H1 (cell line): ENCODE measurements at regions not wholly inside any gene's neighbourhood (a gene's known extent, or its start where the extent isn't known, plus 50 kb on each side); places are given as distances from the start of the nearest gene placed in this dataset.

Experiments used
- CTCF ChIA-PET: fragments of 300-600 bp; sonication (Branson Sonifier 250); formaldehyde crosslinking; loops from one replicate; lab custom pipeline; 2021; ENCODE audit not compliant: partially characterized antibody; lab: Charles Lee
- POLR2A ChIA-PET: fragments of 300-600 bp; sonication (Branson Sonifier 250); formaldehyde crosslinking; loops from one replicate; lab custom pipeline; 2021; ENCODE audit warnings: inconsistent platforms; ENCODE audit not compliant: partially characterized antibody; lab: Charles Lee
- DNase-seq, 2 experiments: peaks; one replicate each; pipeline versions ENCODE4 v3.0.0 to v3.0.0-alpha.2; 2010 to 2022; ENCODE audit warnings: low spot score in 2 of 2, low read depth in 1 of 2, mixed read lengths in 1 of 2
- FAIRE-seq: peaks from 2 replicates; lab custom pipeline; 2011; peaks lifted over from hg19 to GRCh38; lab: Jason Lieb, UNC
- H2AFZ ChIP-seq: 2 replicates; pipeline ENCODE4 v1.8.1; 2012; ENCODE audit warnings: low read length, inconsistent platforms
- H2AK5ac ChIP-seq: 2 replicates; pipeline ENCODE4 v1.6.1; 2013; ENCODE audit warnings: low read depth, low read length
- H2BK120ac ChIP-seq: replicated peaks from 2 replicates; pipeline ENCODE3; 2013; ENCODE audit warnings: low read depth, low read length, inconsistent platforms
- H2BK12ac ChIP-seq: 2 replicates; pipeline ENCODE4 v1.6.1; 2013; ENCODE audit warnings: low read depth, low read length
- H2BK15ac ChIP-seq: 2 replicates; pipeline ENCODE4 v1.6.1; 2013; ENCODE audit warnings: low read length
- H2BK20ac ChIP-seq: 2 replicates; pipeline ENCODE4 v1.6.1; 2013; ENCODE audit warnings: low read length
- H2BK5ac ChIP-seq: 2 replicates; pipeline ENCODE4 v1.6.1; 2013; ENCODE audit warnings: low read depth, low read length
- H3K14ac ChIP-seq: 2 replicates; pipeline ENCODE4 v1.6.1; 2013; ENCODE audit warnings: inconsistent platforms; ENCODE audit not compliant: insufficient read length
- H3K18ac ChIP-seq: 2 replicates; pipeline ENCODE4 v1.6.1; 2013; ENCODE audit warnings: low read length; ENCODE audit errors: extremely low read depth
- H3K23ac ChIP-seq: 2 replicates; pipeline ENCODE4 v1.6.1; 2013; ENCODE audit warnings: inconsistent platforms; ENCODE audit not compliant: insufficient read length
- H3K23me2 ChIP-seq: 2 replicates; pipeline ENCODE4 v1.6.1; 2013; ENCODE audit warnings: low read depth, low read length
- H3K27ac ChIP-seq: 2 replicates; pipeline ENCODE4 v1.6.1; 2011; ENCODE audit warnings: low read depth, low read length, inconsistent platforms
- H3K27me3 ChIP-seq, 4 experiments: replicated peaks in 1 of 4; 1 replicate in 1 of 4; 2 replicates in 3 of 4; pipeline versions ENCODE4 v1.6.1 to v1.8.1; 2011 to 2013; ENCODE audit warnings: low read length in 3 of 4, mild to moderate bottlenecking in 3 of 4, inconsistent platforms in 2 of 4, mixed read lengths in 2 of 4, moderate library complexity in 1 of 4; ENCODE audit not compliant: control insufficient read depth in 3 of 4, insufficient read depth in 3 of 4; ENCODE audit errors: extremely low read depth in 1 of 4
- H3K36me3 ChIP-seq, 4 experiments: 2 replicates each; pipeline versions ENCODE4 v1.6.1 to v1.8.1; 2011 to 2013; ENCODE audit warnings: mild to moderate bottlenecking in 4 of 4, low read length in 3 of 4, moderate library complexity in 2 of 4, control low read depth in 1 of 4, inconsistent platforms in 1 of 4; ENCODE audit not compliant: insufficient read depth in 4 of 4, control insufficient read depth in 2 of 4
- H3K4ac ChIP-seq: replicated peaks from 2 replicates; pipeline ENCODE3; 2013; ENCODE audit warnings: low read length, low read depth, mixed read lengths, inconsistent platforms; ENCODE audit not compliant: insufficient read length
- H3K4me1 ChIP-seq, 4 experiments: replicated peaks in 1 of 4; 1 replicate in 1 of 4; 2 replicates in 3 of 4; pipeline versions ENCODE4 v1.6.1 to v1.8.1; 2011 to 2013; ENCODE audit warnings: low read length in 3 of 4, inconsistent platforms in 2 of 4, mixed read lengths in 1 of 4; ENCODE audit not compliant: insufficient read depth in 4 of 4, control insufficient read depth in 3 of 4
- H3K4me2 ChIP-seq, 2 experiments: 2 replicates each; pipeline versions ENCODE4 v1.6.1 to v1.8.1; 2011 to 2013; ENCODE audit warnings: low read depth in 2 of 2, low read length in 2 of 2, control low read depth in 1 of 2, inconsistent platforms in 1 of 2, mild to moderate bottlenecking in 1 of 2; ENCODE audit not compliant: insufficient read depth in 1 of 2
- H3K4me3 ChIP-seq, 4 experiments: fragments of 200-600, 300-600 bp in 1 of 4; sonication (generic), shearing (Covaris generic), sonication (Bioruptor Twin) in 1 of 4; 2 replicates each; pipeline versions ENCODE4 v1.5.1 to v1.8.1; 2011 to 2016; ENCODE audit warnings: low read length in 4 of 4, low read depth in 3 of 4, control low read depth in 2 of 4, inconsistent platforms in 2 of 4, mild to moderate bottlenecking in 2 of 4, mixed read lengths in 1 of 4, moderate library complexity in 1 of 4; ENCODE audit not compliant: insufficient read depth in 2 of 4; ENCODE audit errors: extremely low read depth in 1 of 4
- H3K56ac ChIP-seq: replicated peaks from 2 replicates; pipeline ENCODE3; 2013; ENCODE audit warnings: low read depth, mild to moderate bottlenecking, mixed read lengths, low read length, inconsistent platforms; ENCODE audit not compliant: insufficient read length
- H3K79me1 ChIP-seq: 2 replicates; pipeline ENCODE4 v1.6.1; 2013; ENCODE audit warnings: low read depth, low read length, control low read depth
- H3K79me2 ChIP-seq, 2 experiments: 2 replicates each; pipeline versions ENCODE4 v1.6.1 to v1.8.1; 2012 to 2013; ENCODE audit warnings: low read length in 2 of 2, mild to moderate bottlenecking in 2 of 2, inconsistent platforms in 1 of 2; ENCODE audit not compliant: insufficient read depth in 2 of 2, control insufficient read depth in 1 of 2
- H3K9ac ChIP-seq, 4 experiments: replicated peaks in 1 of 4; 1 replicate in 1 of 4; 2 replicates in 3 of 4; pipeline versions ENCODE4 v1.6.1 to v1.8.1; 2011 to 2013; ENCODE audit warnings: low read depth in 3 of 4, low read length in 3 of 4, control low read depth in 2 of 4, mild to moderate bottlenecking in 2 of 4, moderate library complexity in 2 of 4, inconsistent platforms in 1 of 4; ENCODE audit errors: extremely low read depth in 1 of 4
- H3K9me3 ChIP-seq, 2 experiments: 2 replicates each; pipeline versions ENCODE4 v1.6.1 to v1.8.1; 2012 to 2013; ENCODE audit warnings: mild to moderate bottlenecking in 2 of 2, moderate library complexity in 2 of 2, control low read depth in 1 of 2, inconsistent platforms in 1 of 2, low read depth in 1 of 2, low read length in 1 of 2, mixed read lengths in 1 of 2; ENCODE audit not compliant: insufficient read depth in 2 of 2
- H4K20me1 ChIP-seq, 2 experiments: replicated peaks in 1 of 2; 2 replicates each; pipeline versions ENCODE3 to v1.8.1; 2011 to 2013; ENCODE audit warnings: inconsistent platforms in 2 of 2, low read length in 2 of 2, mild to moderate bottlenecking in 1 of 2; ENCODE audit not compliant: insufficient read depth in 2 of 2, control insufficient read depth in 1 of 2
- H4K5ac ChIP-seq: 2 replicates; pipeline ENCODE4 v1.6.1; 2013; ENCODE audit warnings: low read length, low read depth, mixed read lengths, inconsistent platforms; ENCODE audit not compliant: insufficient read length
- H4K8ac ChIP-seq: 2 replicates; pipeline ENCODE4 v1.8.0; 2013; ENCODE audit warnings: mild to moderate bottlenecking, moderate library complexity, low read length, inconsistent platforms; ENCODE audit not compliant: insufficient read depth; ENCODE audit errors: extremely low read depth
- H4K91ac ChIP-seq: replicated peaks from 2 replicates; pipeline ENCODE3; 2013; ENCODE audit warnings: low read length, mixed read lengths, inconsistent platforms; ENCODE audit not compliant: insufficient read length
- CEBPB ChIP-seq: IDR thresholded peaks from 2 replicates; pipeline ENCODE4 v1.6.1; 2012; ENCODE audit warnings: low read depth, low read length
- RNF2 ChIP-seq: fragments of 200-900, 300-1000 bp; sonication (generic); IDR thresholded peaks from 2 replicates; pipeline ENCODE4 v1.7.1; 2016; ENCODE audit warnings: borderline replicate concordance, low read depth, mild to moderate bottlenecking, antibody characterized with exemption, low read length; ENCODE audit not compliant: poor library complexity, severe bottlenecking; ENCODE audit errors: missing control alignments
- WGBS, 2 experiments: shearing (Covaris generic) in 1 of 2; methylation state at CpG; one replicate each; pipeline versions ENCODE4 v1.1.6 to v1.1.7; 2013 to 2015; ENCODE audit warnings: low lambda C conversion rate in 2 of 2, mixed read lengths in 2 of 2, inconsistent platforms in 1 of 2, low coverage in 1 of 2, missing lambda C conversion rate in 1 of 2; ENCODE audit not compliant: insufficient replicate concordance in 2 of 2, insufficient coverage in 1 of 2, insufficient read length in 1 of 2; ENCODE audit errors: extremely low coverage in 1 of 2, missing lambda C conversion rate in 1 of 2; 5-methylcytosine and 5-hydroxymethylcytosine counted together

DNA sequence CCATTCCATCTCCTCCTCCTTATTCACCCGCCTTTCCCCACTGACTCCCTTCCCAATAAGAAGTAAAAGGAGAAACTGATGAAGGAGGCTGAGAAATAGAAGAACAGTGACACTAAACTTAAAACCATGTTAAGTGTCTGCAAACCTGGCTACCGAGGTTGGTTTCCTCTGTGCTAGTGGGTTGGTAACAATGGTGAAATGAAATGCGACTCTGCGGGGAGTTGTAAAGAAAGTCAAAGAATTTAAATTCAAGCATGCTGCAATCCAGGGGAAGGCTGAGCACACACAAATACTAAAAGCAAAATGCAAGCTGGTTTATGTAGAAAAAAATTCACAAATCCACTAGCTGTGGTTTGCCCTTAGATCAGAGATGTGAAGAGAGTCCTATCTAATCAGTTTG is 155.2 kb upstream of the PDE10A start:
- no peak overlapping the region for H4K8ac ChIP-seq
- H4K20me1 ChIP-seq, result no peaks in the 10 kb centered on the region
- no peaks in the 10 kb centered on the region for H3K36me3 ChIP-seq
- peak overlapping the region; percentile 33 for H2BK12ac ChIP-seq
- H3K27ac ChIP-seq, result no peak overlapping the region
- H3K56ac ChIP-seq, result no peak overlapping the region
- no peak overlapping the region for H2BK120ac ChIP-seq
- peak overlapping the region; percentile 63 for H3K18ac ChIP-seq
- no peaks in the 10 kb centered on the region for H3K79me1 ChIP-seq
- H3K4me1 ChIP-seq, result peaks cover 3 to 26% (median 17%) of the 10 kb centered on the region in 4 experiments
- no peak overlapping the region for H3K23ac ChIP-seq
- H2BK20ac ChIP-seq, result no peak overlapping the region
- FAIRE-seq, result peak; percentile 88
- H3K4me3 ChIP-seq, result no peak overlapping the region
- no peak overlapping the region for H3K4ac ChIP-seq
- no peaks in the 10 kb centered on the region for H3K79me2 ChIP-seq
- DNase-seq, result no peak
- H3K14ac ChIP-seq, result no peak overlapping the region
- H2AFZ ChIP-seq, result peak overlapping the region; percentile 48; the same call in 1 of the 2 replicates
- H2BK15ac ChIP-seq, result no peak overlapping the region
- no peaks in the 10 kb centered on the region for H3K23me2 ChIP-seq
- no peak overlapping the region for H3K9ac ChIP-seq
- H2AK5ac ChIP-seq, result no peak overlapping the region; the same call in 1 of the 2 replicates
- no peak for TF ChIP-seq RNF2
- TF ChIP-seq CEBPB, result peak; percentile 44; the same call in 1 of the 2 replicates
- TF ChIP-seq, all 59 proteins: peak for 1
- 28 to 100% methylated on average over 1 to 4 of the region's 4 CpGs for WGBS, 2 experiments
- Histone ChIP-seq H3K4me2 (peak overlapping the region; percentile 39 to 48), H3K27me3 (peaks cover 0 to 2% (median 0%) of the 10 kb centered on the region in 4 experiments; a peak in 1 of 7 replicates), H3K9me3 (no peaks in the 10 kb centered on the region), H2BK5ac (peak overlapping the region; percentile 1; the same call in 1 of the 2 replicates), H4K5ac (no peak overlapping the region), H4K91ac (no peak overlapping the region)
- CTCF ChIA-PET, result interaction anchor here (1.0 to 2.5 kb wide), 2 partner anchors 29 to 32 kb away, joined by 3 to 6 read pairs; no protein-coding TSS in a partner anchor
- POLR2A ChIA-PET, result no interaction called here
